HG03571 (cell line): ENCODE measurements at regions not wholly inside any gene's neighbourhood (a gene's known extent, or its start where the extent isn't known, plus 50 kb on each side); places are given as distances from the start of the nearest gene placed in this dataset.

ENCODE experiments used
- ATAC-seq: cut with Tn5 transposase; IDR thresholded peaks from one replicate; pipeline ENCODE4 v1.9.1; 2021; ENCODE audit not compliant: unreplicated experiment

GRCh38 chr3:180529778-180530177 lies 72.2 kb upstream of the TTC14 start:
- ATAC-seq = no peak

- ATAC-seq = no peak
Observed at GRCh38 chr3:180530276-180530675, 71.7 kb upstream of the TTC14 start.

GRCh38 chr3:180531303-180532278 lies 70.4 kb upstream of the TTC14 start:
- ATAC-seq = no peak

DNA sequence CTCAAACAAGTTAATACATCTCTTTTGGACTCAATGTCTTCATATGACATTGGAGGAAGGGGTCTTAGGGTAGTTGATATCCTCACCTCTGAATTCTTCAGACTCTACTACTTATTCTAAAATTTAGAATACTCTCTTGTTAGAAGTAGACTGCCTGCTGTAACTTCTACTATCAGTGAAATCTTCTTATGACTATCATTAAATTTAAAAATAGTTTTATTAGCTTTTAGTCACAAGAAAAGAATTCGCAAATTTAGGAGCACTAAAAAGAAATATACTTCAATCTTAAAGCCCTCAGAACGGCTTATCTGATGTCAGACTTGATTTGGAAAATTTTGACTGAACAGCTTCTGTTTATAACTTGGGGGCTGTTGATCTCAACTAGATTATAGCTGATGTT lies 67.1 kb upstream of the TTC14 start:
- no peak for ATAC-seq

GRCh38 chr3:180538493-180538892 lies 63.5 kb upstream of the TTC14 start:
- no peak for ATAC-seq

DNA sequence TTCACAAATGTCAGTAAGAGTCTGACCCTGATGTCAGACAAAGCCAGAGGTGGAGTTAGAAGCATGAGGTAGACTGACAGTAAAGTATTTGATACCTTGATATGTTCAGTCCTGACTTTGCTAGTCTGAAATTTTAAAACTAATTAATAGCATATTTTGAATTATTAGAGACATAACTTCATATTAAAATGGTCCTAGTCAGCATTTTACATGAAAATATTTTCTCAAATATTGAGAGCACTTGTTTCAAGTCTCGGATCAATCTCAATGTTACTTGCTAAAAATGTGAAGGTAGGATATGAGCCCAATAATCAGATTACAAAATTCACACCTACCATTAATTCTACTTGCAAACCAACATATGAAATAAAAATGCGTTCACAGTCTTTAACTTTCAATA lies 58.1 kb upstream of the TTC14 start:
- ATAC-seq = no peak

DNA sequence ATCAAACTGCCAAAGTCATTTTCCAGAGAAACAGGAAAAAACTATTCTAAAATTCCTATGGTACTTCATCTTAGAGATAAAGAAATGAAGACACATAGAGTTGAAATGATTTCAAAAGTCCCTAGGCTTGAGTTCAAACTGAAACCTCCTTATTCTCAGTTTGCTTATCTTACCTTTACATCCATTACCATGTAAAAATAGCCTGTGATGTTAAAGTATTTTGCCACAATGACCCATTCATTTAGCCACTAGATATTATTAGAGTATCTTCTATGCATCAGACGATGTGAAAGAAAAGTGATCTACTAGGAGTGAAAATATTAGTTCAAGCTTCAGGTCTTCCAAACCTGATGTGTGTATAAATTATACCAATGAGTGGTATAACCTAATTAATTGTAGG lies 55.1 kb upstream of the TTC14 start:
- ATAC-seq = no peak

GRCh38 chr3:180548050-180548449 lies 53.9 kb upstream of the TTC14 start:
- ATAC-seq = no peak
